ENCODE measurements at regions not wholly inside any gene's neighbourhood (a gene's known extent, or its start where the extent isn't known, plus 50 kb on each side); places are given as distances from the start of the nearest gene placed in this dataset.

DNA sequence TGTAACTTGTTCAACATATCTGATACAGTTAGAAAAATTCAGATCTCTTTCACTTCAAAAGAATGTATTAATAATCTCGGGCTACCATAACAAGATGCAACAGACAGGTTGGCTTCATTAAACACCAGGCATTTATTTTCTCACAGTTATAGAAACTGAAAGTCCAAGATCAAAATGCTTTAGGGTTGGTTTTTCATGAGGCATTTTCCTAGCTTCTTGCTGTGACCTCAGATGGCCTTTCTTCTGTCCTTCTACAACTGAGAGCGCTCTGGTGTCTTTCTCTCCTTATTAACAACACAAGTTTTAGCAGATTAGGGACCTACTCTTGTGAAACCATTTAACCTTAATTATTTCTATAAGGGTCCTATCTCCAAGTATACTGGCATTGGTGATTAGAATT, 452.5 kb downstream of the ZNF804A start:
- POLR2A ChIA-PET (ENCODE audit: unreplicated experiment): no interaction called here
- in situ Hi-C loops (cut with MboI; ENCODE audit: low sequenced_read_pairs): no loop called here

More for the DNA sequence above, 452.5 kb downstream of the ZNF804A start:
- Histone ChIP-seq H3K4me2 (ENCODE audit: low read depth, low read length) (no peak overlapping the region), H3K23ac (ENCODE audit: low read depth, low read length) (no peak overlapping the region), H2AFZ (replicated peaks; ENCODE audit: low read length, poor library complexity) (no peak overlapping the region), H4K20me1 (ENCODE audit: insufficient read depth, low read length) (no peaks in the 10 kb centered on the region), H4K5ac (ENCODE audit: low read depth, low read length) (no peak overlapping the region), H3K9ac (ENCODE audit: low read depth, low read length) (no peak overlapping the region), H3K27me3 (ENCODE audit: control insufficient read depth, insufficient read depth, low read length) (no peaks in the 10 kb centered on the region), H3K9me3 (ENCODE audit: control insufficient read depth, insufficient read depth, low read length) (peaks cover 2% of the 10 kb centered on the region), H2AK5ac (ENCODE audit: low read depth, low read length) (no peak overlapping the region), H3K4me3 (ENCODE audit: insufficient read depth, low read depth, low read length) (no peak overlapping the region), H2BK120ac (ENCODE audit: low read depth, low read length) (no peak overlapping the region), H2BK15ac (ENCODE audit: low read depth, low read length) (no peak overlapping the region), H2AK9ac (replicated peaks; ENCODE audit: low read depth, low read length, poor library complexity) (no peak overlapping the region), H3K18ac (ENCODE audit: low read depth, low read length) (no peak overlapping the region), H3K14ac (replicated peaks; ENCODE audit: low read depth, low read length) (no peak overlapping the region), H3K36me3 (ENCODE audit: control insufficient read depth, insufficient read depth, low read length) (no peaks in the 10 kb centered on the region), H3K9me1 (ENCODE audit: insufficient read depth, low read length) (no peaks in the 10 kb centered on the region), H4K91ac (ENCODE audit: insufficient read depth, low read depth, low read length) (no peak overlapping the region), H3K4ac (ENCODE audit: low read depth, low read length) (no peak overlapping the region), H4K8ac (ENCODE audit: low read depth in 2 of 2, low read length in 2 of 2) (no peak overlapping the region), H2BK5ac (ENCODE audit: low read depth, low read length, poor library complexity, severe bottlenecking) (no peak overlapping the region), H3K79me1 (ENCODE audit: low read depth in 1 of 2, low read length in 2 of 2) (no peaks in the 10 kb centered on the region), H2BK20ac (ENCODE audit: low read depth, low read length) (no peak overlapping the region), H3K56ac (ENCODE audit: extremely low read depth, insufficient read depth, low read length) (no peak overlapping the region), H3K27ac (ENCODE audit: insufficient read depth, low read length) (no peak overlapping the region), H3K4me1 (ENCODE audit: control insufficient read depth, insufficient read depth, low read length) (no peaks in the 10 kb centered on the region)
- 20% methylated on average over 1 of the region's 2 CpGs; no CpG with 5 or more reads in 1 of the 2 experiments for WGBS, 2 experiments (ENCODE audit: extremely low coverage in 2 of 2, insufficient read length in 1 of 2)
- DNase-seq (no peak), ATAC-seq (ENCODE audit: low read depth) (no peak)
- no peak for TF ChIP-seq RCOR1 (IDR thresholded peaks at IDR 0.05; ENCODE audit: insufficient replicate concordance, low read length)
- CTCF ChIA-PET: no interaction called here
- dilution Hi-C loops (cut with HindIII; ENCODE audit: low sequenced_read_pairs, unreplicated experiment) (no loop called here), intact Hi-C loops (cut with micrococcal nuclease) (no loop called here)
- no TSS peak for BruUV-seq (replicated peaks)

All from IMR-90 (cell line).